Inflammatory macrophage treated with lipopolysaccharide for 1 hour (primary cell): ENCODE measurements at regions not wholly inside any gene's neighbourhood (a gene's known extent, or its start where the extent isn't known, plus 50 kb on each side); places are given as distances from the start of the nearest gene placed in this dataset.

Experiments
- DNase-seq, 2 donors: peaks; one replicate each; pipeline ENCODE4 v3.0.0-alpha.2; 2020 to 2022

DNA sequence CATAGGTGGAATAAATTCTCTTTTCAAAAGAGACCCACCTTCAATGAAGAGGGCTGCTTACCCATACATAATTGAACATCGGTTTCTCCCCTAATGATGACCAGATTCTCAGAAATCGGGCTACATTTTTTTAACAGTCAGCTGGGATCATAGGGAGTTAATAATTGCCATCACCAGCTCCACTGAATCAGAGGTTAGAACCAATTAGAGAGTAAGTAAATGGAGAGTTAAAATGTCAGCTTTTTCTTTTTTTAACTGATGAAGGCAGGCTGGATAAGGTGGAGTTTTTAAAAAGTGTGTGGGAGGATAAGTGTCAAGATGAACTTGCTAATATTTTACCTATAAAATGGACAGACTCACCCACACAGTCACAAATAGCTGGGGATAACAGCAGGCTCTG, 584.5 kb upstream of the NR3C2 start:
- no peak for DNase-seq

DNA sequence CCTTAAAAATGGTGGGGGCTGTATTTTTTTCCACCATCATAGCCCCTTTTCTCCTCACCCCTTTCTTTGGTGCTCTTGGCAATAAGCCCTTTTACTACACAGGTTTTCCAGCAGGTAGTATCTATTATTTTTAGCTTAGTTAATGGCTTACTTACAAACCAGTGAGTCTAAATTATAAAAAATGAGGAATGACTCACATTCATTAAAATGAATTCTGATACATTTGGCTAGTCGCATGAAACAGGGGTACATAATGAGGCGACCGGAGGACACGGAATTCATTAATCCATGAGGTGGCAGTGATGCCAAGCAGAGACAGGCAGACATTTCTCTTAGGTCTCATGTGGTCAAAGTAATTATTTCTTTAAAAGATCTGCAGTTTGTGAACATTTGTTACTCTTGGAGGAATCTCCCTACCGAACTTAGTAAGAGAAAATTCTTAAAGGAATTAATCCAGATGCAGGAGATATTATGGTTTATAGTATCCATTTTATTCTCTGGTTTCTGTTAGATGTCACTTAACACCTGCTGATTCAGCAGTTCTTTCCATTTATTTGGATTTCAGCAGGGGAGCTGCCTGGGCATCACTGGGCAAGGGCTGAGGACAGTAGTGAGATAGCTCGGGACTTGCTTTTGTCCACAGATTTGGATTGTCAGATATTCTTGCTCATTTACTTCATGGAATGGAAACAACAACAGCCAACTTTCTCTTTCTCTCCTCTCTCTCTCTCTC, 575.0 kb upstream of the NR3C2 start:
- no peak for DNase-seq

DNA sequence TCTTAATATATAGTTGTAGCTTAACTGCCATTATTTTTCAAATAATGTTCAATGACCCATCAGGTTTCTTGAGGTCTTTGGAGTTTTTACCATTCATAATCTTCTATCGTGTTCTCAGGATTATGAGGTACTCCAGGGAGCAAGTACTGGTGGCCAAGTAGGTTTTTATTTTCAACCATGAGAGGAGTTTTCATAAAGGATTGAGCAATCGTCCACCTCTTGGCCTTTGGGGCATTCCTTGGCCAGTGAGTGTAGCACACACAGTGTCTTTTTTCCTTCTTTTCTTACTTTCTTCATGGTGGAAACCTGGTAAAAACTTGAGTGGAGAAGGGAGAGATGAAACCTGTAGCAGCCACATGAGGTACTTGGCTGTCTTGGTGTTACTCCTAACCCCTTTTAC, 567.0 kb upstream of the NR3C2 start:
- DNase-seq, result no peak

- DNase-seq, result no peak
These were observed 566.3 kb upstream of the NR3C2 start for GRCh38 chr4:149008415-149009025.

- DNase-seq, result no peak
These were observed 563.0 kb upstream of the NR3C2 start for GRCh38 chr4:149005191-149005590.

DNA sequence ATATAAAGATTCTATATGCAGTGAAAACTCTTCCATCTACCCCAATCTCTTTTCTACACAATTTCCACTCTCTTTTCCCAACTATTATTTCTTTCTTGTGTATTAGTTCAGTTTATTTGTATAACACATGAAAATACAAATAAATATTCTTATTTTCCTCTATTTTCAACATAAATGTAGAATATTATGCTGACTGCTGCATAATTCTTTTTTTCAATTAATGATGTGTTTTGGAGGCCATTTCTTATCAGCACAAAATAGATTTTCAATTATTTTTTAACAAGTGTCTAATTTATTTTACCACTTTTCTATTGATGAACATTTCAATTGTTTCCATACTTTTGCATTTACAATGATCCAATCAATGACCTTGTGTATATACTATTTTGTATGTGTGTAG, 557.7 kb upstream of the NR3C2 start:
- no peak for DNase-seq

DNA sequence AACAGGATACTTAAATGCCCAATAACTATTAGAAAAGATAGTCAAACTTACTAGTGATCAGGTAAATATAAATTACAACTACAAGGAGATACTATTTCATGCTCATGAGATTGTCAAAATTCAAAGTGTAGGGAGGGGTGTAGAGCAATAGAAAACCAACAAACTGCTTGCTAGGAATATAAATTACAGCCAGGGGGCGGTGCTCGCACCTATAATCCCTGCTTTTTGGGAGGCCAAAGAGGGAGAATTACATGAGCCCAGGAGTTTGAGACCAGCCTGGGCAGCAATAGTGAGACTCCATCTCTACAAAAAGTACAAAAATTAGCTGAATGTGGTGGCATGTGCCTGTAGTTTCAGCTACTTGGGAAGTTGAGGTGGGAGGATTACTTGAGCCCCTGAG, 556.5 kb upstream of the NR3C2 start:
- DNase-seq, result no peak

GRCh38 chr4:148986951-148987350, 544.7 kb upstream of the NR3C2 start:
- no peak for DNase-seq

GRCh38 chr4:148984951-148985350, 542.7 kb upstream of the NR3C2 start:
- DNase-seq, result no peak

GRCh38 chr4:148982200-148982599, 540.0 kb upstream of the NR3C2 start:
- no peak for DNase-seq

GRCh38 chr4:148980782-148981480, 538.7 kb upstream of the NR3C2 start:
- DNase-seq, result no peak

- DNase-seq, result no peak
These were observed 536.1 kb upstream of the NR3C2 start for GRCh38 chr4:148978301-148978700.

DNA sequence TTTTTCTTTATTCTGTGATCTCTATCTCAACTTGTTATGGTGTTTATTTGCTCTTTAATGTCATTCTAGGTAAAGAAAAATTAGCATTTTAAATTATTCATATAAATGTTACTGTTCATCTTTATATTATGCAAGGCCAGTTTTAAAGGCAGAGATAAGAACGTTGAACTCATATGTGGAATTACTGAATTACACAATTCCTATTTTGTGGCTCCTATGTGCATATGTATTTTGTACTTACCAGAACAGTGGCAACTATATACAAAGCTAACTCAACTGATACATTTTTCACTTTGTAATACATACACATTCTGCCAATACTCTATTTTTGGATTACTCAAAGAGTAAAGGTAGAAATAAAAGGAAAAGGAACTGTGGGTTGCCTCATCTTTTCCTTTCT, 533.2 kb upstream of the NR3C2 start:
- DNase-seq, result no peak

DNA sequence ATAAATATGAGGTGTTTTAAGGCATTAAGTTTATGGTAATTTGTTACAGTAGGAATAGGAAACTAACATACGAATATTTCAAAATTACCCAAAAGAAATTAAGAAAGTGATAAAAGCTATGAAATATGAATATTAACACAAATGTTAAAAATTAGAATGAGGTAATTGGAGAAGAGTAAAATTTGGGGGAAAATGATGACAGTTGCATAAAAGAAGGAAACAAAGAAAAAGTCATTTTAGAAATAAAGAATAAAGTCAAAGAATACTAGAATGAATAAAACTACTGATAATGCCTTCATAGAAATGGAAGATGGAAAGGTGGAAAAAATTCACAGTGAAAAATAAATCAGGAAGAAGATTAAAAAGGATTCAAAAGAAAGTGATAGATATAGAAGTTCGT, 522.9 kb upstream of the NR3C2 start:
- no peak for DNase-seq

DNA sequence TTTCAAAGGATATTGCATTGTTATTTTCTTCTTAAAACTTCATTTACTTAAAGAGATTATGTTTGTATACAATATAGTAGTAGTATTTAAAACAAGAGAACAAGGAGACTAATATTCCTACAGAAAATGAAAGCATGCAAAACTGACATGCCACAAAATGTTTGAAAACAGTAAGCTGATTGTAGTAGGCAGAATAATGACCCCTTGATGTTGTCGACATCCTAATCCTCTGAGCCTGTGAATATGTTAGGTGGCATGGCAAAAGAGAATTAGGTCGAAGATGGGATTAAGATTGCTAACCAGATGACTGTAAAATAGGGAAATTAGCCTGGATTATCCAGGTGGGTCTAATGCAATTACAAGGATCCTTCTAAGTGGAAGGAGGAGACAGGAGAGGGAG, 522.2 kb upstream of the NR3C2 start:
- no peak for DNase-seq

GRCh38 chr4:148962539-148963290, 520.5 kb upstream of the NR3C2 start:
- no peak for DNase-seq

GRCh38 chr4:148961526-148961925, 519.3 kb upstream of the NR3C2 start:
- no peak for DNase-seq

DNA sequence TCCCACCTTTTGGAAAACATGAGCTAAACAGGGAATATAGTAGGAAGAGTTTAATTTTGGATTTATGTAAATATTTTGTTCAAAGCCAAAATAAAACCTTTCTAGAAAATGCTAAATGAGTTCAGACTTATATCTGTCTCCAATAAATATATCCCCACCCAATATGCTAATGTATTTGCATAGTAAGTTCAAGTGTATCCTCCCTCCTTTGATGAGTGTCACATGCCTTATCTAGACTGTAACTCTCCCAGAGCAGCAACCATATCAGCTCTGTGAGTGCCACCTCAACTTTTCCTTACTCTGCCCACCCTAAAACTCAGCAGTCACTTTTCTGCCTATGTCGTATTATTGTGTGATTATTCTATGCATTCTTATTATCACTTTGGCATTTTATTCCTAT, 516.1 kb upstream of the NR3C2 start:
- no peak for DNase-seq

GRCh38 chr4:148955564-148956297, 513.5 kb upstream of the NR3C2 start:
- no peak for DNase-seq

- no peak for DNase-seq
These were observed 512.0 kb upstream of the NR3C2 start for GRCh38 chr4:148954011-148954749.

DNA sequence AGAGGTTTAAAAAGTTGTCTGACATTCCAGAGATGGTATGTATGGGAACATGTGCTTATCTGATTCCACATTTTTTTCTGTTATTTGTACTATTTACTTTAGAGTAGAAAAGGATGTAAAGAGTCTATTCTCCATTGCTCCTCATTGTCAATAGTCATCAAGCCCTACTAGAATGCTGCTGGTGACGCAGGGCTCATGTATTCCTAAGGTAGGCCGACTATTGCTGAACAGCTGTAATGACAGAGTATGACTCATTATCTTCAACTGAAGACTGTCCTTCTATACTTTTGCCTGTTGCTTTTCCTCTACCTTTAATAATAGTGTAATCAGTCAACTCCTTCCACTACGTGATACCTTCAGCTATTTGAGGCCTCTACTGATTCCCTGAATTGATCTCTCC, 509.1 kb upstream of the NR3C2 start:
- DNase-seq, result no peak

DNA sequence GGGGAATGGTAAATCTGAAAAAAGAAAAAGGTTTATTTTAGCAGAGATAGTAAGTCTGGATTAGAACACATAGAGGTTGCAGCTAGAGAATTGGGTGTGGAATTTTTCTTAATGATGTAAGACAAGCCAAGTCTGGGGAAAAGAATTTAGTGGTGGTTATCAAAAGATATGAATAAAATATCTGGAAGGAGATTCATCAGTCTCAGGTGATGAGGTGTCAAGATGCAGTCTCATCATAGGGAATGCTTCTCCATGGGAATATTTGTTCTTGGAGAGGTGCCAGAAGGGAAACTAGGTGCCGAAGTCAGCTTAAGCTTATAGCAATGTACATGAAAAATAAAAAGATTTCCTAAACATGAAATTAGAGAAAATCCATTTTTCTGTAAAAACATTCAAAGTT, 504.1 kb upstream of the NR3C2 start:
- no peak for DNase-seq
